H1 (cell line): ENCODE measurements at regions not wholly inside any gene's neighbourhood (a gene's known extent, or its start where the extent isn't known, plus 50 kb on each side); places are given as distances from the start of the nearest gene placed in this dataset.

Experiments
- CTCF ChIA-PET: fragments of 300-600 bp; sonication (Branson Sonifier 250); formaldehyde crosslinking; loops from one replicate; lab custom pipeline; 2021; ENCODE audit not compliant: partially characterized antibody; lab: Charles Lee
- POLR2A ChIA-PET: fragments of 300-600 bp; sonication (Branson Sonifier 250); formaldehyde crosslinking; loops from one replicate; lab custom pipeline; 2021; ENCODE audit warnings: inconsistent platforms; ENCODE audit not compliant: partially characterized antibody; lab: Charles Lee
- DNase-seq, 2 experiments: peaks; one replicate each; pipeline versions ENCODE4 v3.0.0 to v3.0.0-alpha.2; 2010 to 2022; ENCODE audit warnings: low spot score in 2 of 2, low read depth in 1 of 2, mixed read lengths in 1 of 2
- FAIRE-seq: peaks from 2 replicates; lab custom pipeline; 2011; peaks lifted over from hg19 to GRCh38; lab: Jason Lieb, UNC
- H2AFZ ChIP-seq: 2 replicates; pipeline ENCODE4 v1.8.1; 2012; ENCODE audit warnings: low read length, inconsistent platforms
- H2AK5ac ChIP-seq: 2 replicates; pipeline ENCODE4 v1.6.1; 2013; ENCODE audit warnings: low read depth, low read length
- H2BK120ac ChIP-seq: replicated peaks from 2 replicates; pipeline ENCODE3; 2013; ENCODE audit warnings: low read depth, low read length, inconsistent platforms
- H2BK12ac ChIP-seq: 2 replicates; pipeline ENCODE4 v1.6.1; 2013; ENCODE audit warnings: low read depth, low read length
- H2BK15ac ChIP-seq: 2 replicates; pipeline ENCODE4 v1.6.1; 2013; ENCODE audit warnings: low read length
- H2BK20ac ChIP-seq: 2 replicates; pipeline ENCODE4 v1.6.1; 2013; ENCODE audit warnings: low read length
- H2BK5ac ChIP-seq: 2 replicates; pipeline ENCODE4 v1.6.1; 2013; ENCODE audit warnings: low read depth, low read length
- H3K14ac ChIP-seq: 2 replicates; pipeline ENCODE4 v1.6.1; 2013; ENCODE audit warnings: inconsistent platforms; ENCODE audit not compliant: insufficient read length
- H3K18ac ChIP-seq: 2 replicates; pipeline ENCODE4 v1.6.1; 2013; ENCODE audit warnings: low read length; ENCODE audit errors: extremely low read depth
- H3K23ac ChIP-seq: 2 replicates; pipeline ENCODE4 v1.6.1; 2013; ENCODE audit warnings: inconsistent platforms; ENCODE audit not compliant: insufficient read length
- H3K23me2 ChIP-seq: 2 replicates; pipeline ENCODE4 v1.6.1; 2013; ENCODE audit warnings: low read depth, low read length
- H3K27ac ChIP-seq: 2 replicates; pipeline ENCODE4 v1.6.1; 2011; ENCODE audit warnings: low read depth, low read length, inconsistent platforms
- H3K27me3 ChIP-seq, 4 experiments: replicated peaks in 1 of 4; 1 replicate in 1 of 4; 2 replicates in 3 of 4; pipeline versions ENCODE4 v1.6.1 to v1.8.1; 2011 to 2013; ENCODE audit warnings: low read length in 3 of 4, mild to moderate bottlenecking in 3 of 4, inconsistent platforms in 2 of 4, mixed read lengths in 2 of 4, moderate library complexity in 1 of 4; ENCODE audit not compliant: control insufficient read depth in 3 of 4, insufficient read depth in 3 of 4; ENCODE audit errors: extremely low read depth in 1 of 4
- H3K36me3 ChIP-seq, 4 experiments: 2 replicates each; pipeline versions ENCODE4 v1.6.1 to v1.8.1; 2011 to 2013; ENCODE audit warnings: mild to moderate bottlenecking in 4 of 4, low read length in 3 of 4, moderate library complexity in 2 of 4, control low read depth in 1 of 4, inconsistent platforms in 1 of 4; ENCODE audit not compliant: insufficient read depth in 4 of 4, control insufficient read depth in 2 of 4
- H3K4ac ChIP-seq: replicated peaks from 2 replicates; pipeline ENCODE3; 2013; ENCODE audit warnings: low read length, low read depth, mixed read lengths, inconsistent platforms; ENCODE audit not compliant: insufficient read length
- H3K4me1 ChIP-seq, 4 experiments: replicated peaks in 1 of 4; 1 replicate in 1 of 4; 2 replicates in 3 of 4; pipeline versions ENCODE4 v1.6.1 to v1.8.1; 2011 to 2013; ENCODE audit warnings: low read length in 3 of 4, inconsistent platforms in 2 of 4, mixed read lengths in 1 of 4; ENCODE audit not compliant: insufficient read depth in 4 of 4, control insufficient read depth in 3 of 4
- H3K4me2 ChIP-seq, 2 experiments: 2 replicates each; pipeline versions ENCODE4 v1.6.1 to v1.8.1; 2011 to 2013; ENCODE audit warnings: low read depth in 2 of 2, low read length in 2 of 2, control low read depth in 1 of 2, inconsistent platforms in 1 of 2, mild to moderate bottlenecking in 1 of 2; ENCODE audit not compliant: insufficient read depth in 1 of 2
- H3K4me3 ChIP-seq, 4 experiments: fragments of 200-600, 300-600 bp in 1 of 4; sonication (generic), shearing (Covaris generic), sonication (Bioruptor Twin) in 1 of 4; 2 replicates each; pipeline versions ENCODE4 v1.5.1 to v1.8.1; 2011 to 2016; ENCODE audit warnings: low read length in 4 of 4, low read depth in 3 of 4, control low read depth in 2 of 4, inconsistent platforms in 2 of 4, mild to moderate bottlenecking in 2 of 4, mixed read lengths in 1 of 4, moderate library complexity in 1 of 4; ENCODE audit not compliant: insufficient read depth in 2 of 4; ENCODE audit errors: extremely low read depth in 1 of 4
- H3K56ac ChIP-seq: replicated peaks from 2 replicates; pipeline ENCODE3; 2013; ENCODE audit warnings: low read depth, mild to moderate bottlenecking, mixed read lengths, low read length, inconsistent platforms; ENCODE audit not compliant: insufficient read length
- H3K79me1 ChIP-seq: 2 replicates; pipeline ENCODE4 v1.6.1; 2013; ENCODE audit warnings: low read depth, low read length, control low read depth
- H3K79me2 ChIP-seq, 2 experiments: 2 replicates each; pipeline versions ENCODE4 v1.6.1 to v1.8.1; 2012 to 2013; ENCODE audit warnings: low read length in 2 of 2, mild to moderate bottlenecking in 2 of 2, inconsistent platforms in 1 of 2; ENCODE audit not compliant: insufficient read depth in 2 of 2, control insufficient read depth in 1 of 2
- H3K9ac ChIP-seq, 4 experiments: replicated peaks in 1 of 4; 1 replicate in 1 of 4; 2 replicates in 3 of 4; pipeline versions ENCODE4 v1.6.1 to v1.8.1; 2011 to 2013; ENCODE audit warnings: low read depth in 3 of 4, low read length in 3 of 4, control low read depth in 2 of 4, mild to moderate bottlenecking in 2 of 4, moderate library complexity in 2 of 4, inconsistent platforms in 1 of 4; ENCODE audit errors: extremely low read depth in 1 of 4
- H3K9me3 ChIP-seq, 2 experiments: 2 replicates each; pipeline versions ENCODE4 v1.6.1 to v1.8.1; 2012 to 2013; ENCODE audit warnings: mild to moderate bottlenecking in 2 of 2, moderate library complexity in 2 of 2, control low read depth in 1 of 2, inconsistent platforms in 1 of 2, low read depth in 1 of 2, low read length in 1 of 2, mixed read lengths in 1 of 2; ENCODE audit not compliant: insufficient read depth in 2 of 2
- H4K20me1 ChIP-seq, 2 experiments: replicated peaks in 1 of 2; 2 replicates each; pipeline versions ENCODE3 to v1.8.1; 2011 to 2013; ENCODE audit warnings: inconsistent platforms in 2 of 2, low read length in 2 of 2, mild to moderate bottlenecking in 1 of 2; ENCODE audit not compliant: insufficient read depth in 2 of 2, control insufficient read depth in 1 of 2
- H4K5ac ChIP-seq: 2 replicates; pipeline ENCODE4 v1.6.1; 2013; ENCODE audit warnings: low read length, low read depth, mixed read lengths, inconsistent platforms; ENCODE audit not compliant: insufficient read length
- H4K8ac ChIP-seq: 2 replicates; pipeline ENCODE4 v1.8.0; 2013; ENCODE audit warnings: mild to moderate bottlenecking, moderate library complexity, low read length, inconsistent platforms; ENCODE audit not compliant: insufficient read depth; ENCODE audit errors: extremely low read depth
- H4K91ac ChIP-seq: replicated peaks from 2 replicates; pipeline ENCODE3; 2013; ENCODE audit warnings: low read length, mixed read lengths, inconsistent platforms; ENCODE audit not compliant: insufficient read length
- BCL11A ChIP-seq, 2 experiments: IDR thresholded peaks; one replicate each; pipeline ENCODE4 v1.6.1; 2011; ENCODE audit warnings: low read depth in 2 of 2, low read length in 2 of 2, mild to moderate bottlenecking in 2 of 2
- CEBPB ChIP-seq: IDR thresholded peaks from 2 replicates; pipeline ENCODE4 v1.6.1; 2012; ENCODE audit warnings: low read depth, low read length
- CREB1 ChIP-seq: IDR thresholded peaks from 2 replicates; pipeline ENCODE4 v1.6.1; 2012; ENCODE audit warnings: inconsistent platforms
- JUN ChIP-seq: IDR thresholded peaks from 2 replicates; pipeline ENCODE4 v1.6.1; 2011; ENCODE audit warnings: low read depth, mild to moderate bottlenecking, improper control_type of control experiment, low read length
- MAX ChIP-seq: IDR thresholded peaks from 2 replicates; pipeline ENCODE4 v1.6.1; 2012; ENCODE audit warnings: inconsistent platforms
- NANOG ChIP-seq: IDR thresholded peaks from 2 replicates; pipeline ENCODE4 v1.6.1; 2011; ENCODE audit warnings: low read length, low read depth, mild to moderate bottlenecking, inconsistent platforms; ENCODE audit not compliant: insufficient read depth, poor library complexity, severe bottlenecking
- PHF8 ChIP-seq: fragments of 200-600 bp; sonication (generic); conservative IDR thresholded peaks from 2 replicates; pipeline ENCODE4 v1.7.1; 2012; ENCODE audit warnings: low read depth, mild to moderate bottlenecking, inconsistent platforms, low read length, moderate library complexity
- POLR2A ChIP-seq, 2 experiments: IDR thresholded peaks; 1 replicate in 1 of 2; 2 replicates in 1 of 2; pipeline ENCODE4 v1.6.1; 2011; ENCODE audit warnings: low read depth in 2 of 2, low read length in 2 of 2, mild to moderate bottlenecking in 2 of 2; ENCODE audit errors: control extremely low read depth in 1 of 2
- RNF2 ChIP-seq: fragments of 200-900, 300-1000 bp; sonication (generic); IDR thresholded peaks from 2 replicates; pipeline ENCODE4 v1.7.1; 2016; ENCODE audit warnings: borderline replicate concordance, low read depth, mild to moderate bottlenecking, antibody characterized with exemption, low read length; ENCODE audit not compliant: poor library complexity, severe bottlenecking; ENCODE audit errors: missing control alignments
- RXRA ChIP-seq: IDR thresholded peaks from 2 replicates; pipeline ENCODE4 v1.6.1; 2011; ENCODE audit warnings: low read depth, mild to moderate bottlenecking, low read length, moderate library complexity; ENCODE audit not compliant: insufficient read depth
- SP1 ChIP-seq: IDR thresholded peaks from 2 replicates; pipeline ENCODE4 v1.6.1; 2011; ENCODE audit warnings: low read depth, low read length
- SP2 ChIP-seq: IDR thresholded peaks from 2 replicates; pipeline ENCODE4 v1.6.1; 2012; ENCODE audit warnings: mild to moderate bottlenecking, low read length, inconsistent platforms
- SP4 ChIP-seq: IDR thresholded peaks from 2 replicates; pipeline ENCODE4 v1.6.1; 2012; ENCODE audit warnings: low read length, inconsistent platforms
- SRF ChIP-seq: IDR thresholded peaks from 2 replicates; pipeline ENCODE4 v1.6.1; 2011; ENCODE audit warnings: mild to moderate bottlenecking, low read depth, low read length, moderate library complexity
- TEAD4 ChIP-seq: IDR thresholded peaks from 2 replicates; pipeline ENCODE4 v1.6.1; 2012; ENCODE audit warnings: low read depth, low read length, inconsistent platforms, mixed read lengths
- ZNF274 ChIP-seq: IDR thresholded peaks from 2 replicates; pipeline ENCODE4 v1.7.0; 2012; ENCODE audit warnings: low read length, borderline replicate concordance; ENCODE audit errors: extremely low read depth
- WGBS, 2 experiments: shearing (Covaris generic) in 1 of 2; methylation state at CpG; one replicate each; pipeline versions ENCODE4 v1.1.6 to v1.1.7; 2013 to 2015; ENCODE audit warnings: low lambda C conversion rate in 2 of 2, mixed read lengths in 2 of 2, inconsistent platforms in 1 of 2, low coverage in 1 of 2, missing lambda C conversion rate in 1 of 2; ENCODE audit not compliant: insufficient replicate concordance in 2 of 2, insufficient coverage in 1 of 2, insufficient read length in 1 of 2; ENCODE audit errors: extremely low coverage in 1 of 2, missing lambda C conversion rate in 1 of 2; 5-methylcytosine and 5-hydroxymethylcytosine counted together

DNA sequence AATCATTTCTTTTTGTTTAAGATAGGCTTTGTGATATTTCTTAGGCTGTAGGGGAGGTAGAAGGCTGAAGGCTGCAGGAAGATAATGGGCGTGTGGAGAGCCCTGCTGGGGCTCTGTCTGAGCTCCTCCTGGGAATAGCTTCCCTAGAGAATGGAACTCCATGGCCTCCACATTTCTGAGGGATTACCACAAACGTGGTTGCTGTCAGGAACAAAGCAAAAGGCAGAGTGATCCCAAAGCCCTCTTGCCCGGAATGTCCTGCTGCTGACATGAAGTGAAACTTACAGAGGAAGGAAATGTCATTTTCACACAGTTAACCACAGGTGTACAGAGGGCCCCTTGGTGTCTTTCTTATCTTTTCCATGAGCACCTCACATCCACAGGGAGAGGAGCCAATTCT lies 89.3 kb downstream of the DDIT4L start:
- no peak for DNase-seq
- Histone ChIP-seq H3K4me3 (no peak overlapping the region), H4K91ac (no peak overlapping the region), H2BK20ac (no peak overlapping the region), H3K56ac (no peak overlapping the region), H3K27ac (no peak overlapping the region), H3K23ac (no peak overlapping the region), H2BK120ac (no peak overlapping the region), H4K5ac (no peak overlapping the region), H2BK5ac (no peak overlapping the region), H3K4me2 (no peak overlapping the region), H3K79me1 (no peaks in the 10 kb centered on the region), H3K27me3 (no peaks in the 10 kb centered on the region), H4K8ac (no peak overlapping the region), H3K14ac (no peak overlapping the region), H3K4ac (no peak overlapping the region), H2AK5ac (no peak overlapping the region), H2BK15ac (no peak overlapping the region), H3K36me3 (no peaks in the 10 kb centered on the region), H2AFZ (peak overlapping the region; percentile 55), H2BK12ac (no peak overlapping the region), H3K9me3 (no peaks in the 10 kb centered on the region), H3K79me2 (no peaks in the 10 kb centered on the region), H3K9ac (no peak overlapping the region), H3K23me2 (no peaks in the 10 kb centered on the region), H4K20me1 (no peaks in the 10 kb centered on the region), H3K4me1 (peaks cover 0 to 2% (median under 1%) of the 10 kb centered on the region in 4 experiments; a peak in 1 of 7 replicates), H3K18ac (no peak overlapping the region)
- WGBS, 2 experiments: 57% methylated on average over 3 of the region's 3 CpGs; no CpG with 5 or more reads in 1 of the 2 experiments
- ChIA-PET CTCF (interaction anchor here (0.5 to 1.0 kb wide), 2 partner anchors 82 to 103 kb away, joined by 3 read pairs; no protein-coding TSS in a partner anchor), POLR2A (interaction anchor here (1.9 kb wide), 1 partner anchor 152 kb away, joined by 5 read pairs; no protein-coding TSS in a partner anchor)
- peak; percentile 36 for FAIRE-seq
- TF ChIP-seq SRF (no peak), RNF2 (no peak), SP1 (no peak), POLR2A (IDR thresholded peaks at IDR 0.05; ENCODE audit: control extremely low read depth in 1 of 2, low read depth in 2 of 2, low read length in 2 of 2) (no peak), ZNF274 (no peak), SP4 (no peak), NANOG (peak; percentile 70), SP2 (no peak), TEAD4 (peak; percentile 80; the same call in 1 of the 2 replicates), CREB1 (no peak), MAX (peak; percentile 31; the same call in 1 of the 2 replicates), PHF8 (no peak), JUN (no peak), CEBPB (no peak), BCL11A (IDR thresholded peaks at IDR 0.05; ENCODE audit: low read depth in 2 of 2, low read length in 2 of 2) (peak in 1 of 2 experiments; percentile 28), RXRA (no peak)
